ENCODE measurements at regions not wholly inside any gene's neighbourhood (a gene's known extent, or its start where the extent isn't known, plus 50 kb on each side); places are given as distances from the start of the nearest gene placed in this dataset.

DNA sequence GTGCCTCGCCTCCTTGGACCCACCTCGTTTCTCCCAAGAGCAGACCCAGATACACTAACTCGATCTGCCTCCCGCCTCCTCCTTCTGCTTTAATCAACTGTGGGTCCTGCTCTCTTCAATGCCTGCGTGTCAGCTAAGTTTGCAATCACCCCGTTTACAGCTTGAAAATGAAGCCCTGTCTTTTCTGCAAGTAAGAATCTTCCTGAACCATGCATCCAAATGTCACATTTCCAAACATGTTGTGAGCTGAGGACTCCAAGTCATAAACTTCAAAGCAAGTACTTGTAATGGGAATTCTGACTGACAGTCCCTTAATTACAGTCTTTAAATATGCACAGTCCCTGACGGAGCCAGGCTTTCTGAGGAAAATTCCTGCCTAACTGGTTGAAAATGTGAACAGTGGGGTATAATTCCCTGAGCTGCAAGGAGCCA is 154.9 kb upstream of the UQCRFS1 start:
- Mint-ChIP-seq H3K4me1 (no peaks in the 10 kb centered on the region), H3K9me3 (peaks cover 0 to 5% (median 0%) of the 10 kb centered on the region in 7 donors), H3K27ac (no peak overlapping the region), H3K4me3 (no peak overlapping the region), H3K27me3 (peaks cover 38% of the 10 kb centered on the region), H3K36me3 (no peaks in the 10 kb centered on the region)
- Histone ChIP-seq H3K36me3 (ENCODE audit: control insufficient read depth, insufficient read depth, low read length) (no peaks in the 10 kb centered on the region), H3K27me3 (ENCODE audit: control insufficient read depth, insufficient read depth, low read length) (no peaks in the 10 kb centered on the region), H3K9me3 (ENCODE audit: control insufficient read depth in 2 of 2, low read length in 2 of 2) (no peaks in the 10 kb centered on the region), H3K4me3 (ENCODE audit: low read depth, low read length) (no peak overlapping the region), H3K4me1 (ENCODE audit: control insufficient read depth, insufficient read depth, low read length, poor library complexity, severe bottlenecking) (no peaks in the 10 kb centered on the region), H3K27ac (ENCODE audit: insufficient read depth, low read length, poor library complexity, severe bottlenecking) (no peak overlapping the region)
- no peak for ATAC-seq (ENCODE audit: low read depth in 2 of 2)
- no peak for DNase-seq

- Histone ChIP-seq H3K27me3 (ENCODE audit: control insufficient read depth, insufficient read depth, low read length) (no peaks in the 10 kb centered on the region), H3K9me3 (ENCODE audit: control insufficient read depth in 2 of 2, low read length in 2 of 2) (no peaks in the 10 kb centered on the region), H3K36me3 (ENCODE audit: control insufficient read depth, insufficient read depth, low read length) (no peaks in the 10 kb centered on the region), H3K27ac (ENCODE audit: insufficient read depth, low read length, poor library complexity, severe bottlenecking) (no peak overlapping the region), H3K4me1 (ENCODE audit: control insufficient read depth, insufficient read depth, low read length, poor library complexity, severe bottlenecking) (no peaks in the 10 kb centered on the region), H3K4me3 (ENCODE audit: low read depth, low read length) (no peak overlapping the region)
- no peak overlapping the region for H3K27ac Mint-ChIP-seq
- no peak for DNase-seq
- peaks cover 23% of the 10 kb centered on the region for H3K27me3 Mint-ChIP-seq
- no peaks in the 10 kb centered on the region for H3K36me3 Mint-ChIP-seq
- no peak for ATAC-seq (ENCODE audit: low read depth in 2 of 2)
- peaks cover 0 to 4% (median 0%) of the 10 kb centered on the region in 7 donors for H3K9me3 Mint-ChIP-seq
- no peaks in the 10 kb centered on the region for H3K4me1 Mint-ChIP-seq
- no peak overlapping the region for H3K4me3 Mint-ChIP-seq
Measured at GRCh38 chr19:29370276-29370675, 155.5 kb upstream of the VSTM2B start.

DNA sequence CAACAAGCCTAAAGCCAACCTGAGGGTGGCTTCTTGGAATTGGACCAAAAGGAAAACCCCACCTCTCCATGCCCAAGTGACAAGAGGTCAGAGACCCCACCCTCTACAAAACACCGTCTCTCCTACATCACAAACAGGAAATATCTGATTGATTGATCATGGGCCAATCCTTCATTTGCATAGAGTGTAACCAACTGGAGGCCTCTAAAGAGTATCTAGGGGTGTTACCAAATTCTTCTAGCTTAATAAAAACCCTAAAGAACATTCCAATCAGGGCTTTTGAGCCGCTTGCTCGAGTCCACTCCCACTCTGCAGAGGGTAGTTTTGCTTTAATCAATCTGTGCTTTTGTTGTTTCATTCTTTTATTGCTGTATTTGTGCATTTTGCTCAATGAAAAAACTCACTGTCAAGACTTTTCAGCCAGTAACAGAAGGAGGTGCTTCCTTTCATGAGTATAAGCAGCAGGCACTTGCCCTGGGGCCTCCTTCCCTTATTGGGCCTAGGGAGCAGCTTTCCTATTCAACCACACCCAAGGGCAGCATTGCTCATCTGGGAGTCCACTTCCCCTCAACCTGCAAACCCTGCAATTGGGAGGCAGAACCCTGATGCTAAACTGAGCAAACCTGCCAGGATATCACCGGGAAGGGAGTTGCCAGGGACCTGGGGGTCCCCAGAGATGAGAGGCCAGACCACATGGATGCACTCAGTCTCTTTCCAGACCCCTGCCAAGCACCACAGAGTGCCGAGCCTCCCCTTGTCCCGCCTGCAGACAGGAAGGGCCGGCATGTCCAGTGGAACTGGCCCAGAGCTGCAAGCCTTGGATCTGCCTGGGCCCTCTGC is 154.3 kb upstream of the VSTM2B start:
- H3K27ac ChIP-seq (ENCODE audit: insufficient read depth, low read length, poor library complexity, severe bottlenecking): no peak overlapping the region
- H3K27me3 Mint-ChIP-seq: peaks cover 17% of the 10 kb centered on the region
- H3K9me3 Mint-ChIP-seq: peaks cover 0 to 1% (median 0%) of the 10 kb centered on the region in 7 donors

DNA sequence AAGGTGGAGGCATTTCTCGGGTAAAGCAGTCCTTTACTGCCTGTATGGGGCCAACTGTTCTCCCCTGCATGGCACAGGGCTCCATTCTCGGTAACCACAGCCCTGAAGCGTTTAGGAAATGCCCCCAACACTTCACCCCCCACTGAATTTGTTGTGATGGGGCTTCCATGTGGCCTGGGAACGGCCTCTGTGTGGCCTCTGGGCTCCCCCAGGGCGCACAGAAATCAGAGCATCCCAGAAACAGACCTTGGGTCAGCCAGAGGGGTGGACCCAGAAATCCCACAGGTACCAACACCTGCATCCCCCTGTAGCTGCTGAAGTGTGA is 153.7 kb upstream of the VSTM2B start:
- H3K4me3 Mint-ChIP-seq: no peak overlapping the region
- Histone ChIP-seq H3K4me1 (ENCODE audit: control insufficient read depth, insufficient read depth, low read length, poor library complexity, severe bottlenecking) (no peaks in the 10 kb centered on the region), H3K4me3 (ENCODE audit: low read depth, low read length) (no peak overlapping the region), H3K27me3 (ENCODE audit: control insufficient read depth, insufficient read depth, low read length) (no peaks in the 10 kb centered on the region), H3K9me3 (ENCODE audit: control insufficient read depth in 2 of 2, low read length in 2 of 2) (no peaks in the 10 kb centered on the region), H3K36me3 (ENCODE audit: control insufficient read depth, insufficient read depth, low read length) (no peaks in the 10 kb centered on the region), H3K27ac (ENCODE audit: insufficient read depth, low read length, poor library complexity, severe bottlenecking) (no peak overlapping the region)
- no peaks in the 10 kb centered on the region for H3K36me3 Mint-ChIP-seq
- H3K9me3 Mint-ChIP-seq: peaks cover 0 to 1% (median 0%) of the 10 kb centered on the region in 7 donors
- DNase-seq (no peak), ATAC-seq (ENCODE audit: low read depth in 2 of 2) (no peak)
- H3K4me1 Mint-ChIP-seq: no peaks in the 10 kb centered on the region
- peaks cover 17% of the 10 kb centered on the region for H3K27me3 Mint-ChIP-seq
- no peak overlapping the region for H3K27ac Mint-ChIP-seq

More for the DNA sequence above, 154.3 kb upstream of the VSTM2B start:
- peak overlapping the region in 1 of 4 donors; percentile 81 for H3K4me3 Mint-ChIP-seq
- H3K36me3 ChIP-seq (ENCODE audit: control insufficient read depth, insufficient read depth, low read length): no peaks in the 10 kb centered on the region
- ATAC-seq (ENCODE audit: low read depth in 2 of 2) (no peak), DNase-seq (no peak)
- H3K27me3 ChIP-seq (ENCODE audit: control insufficient read depth, insufficient read depth, low read length): no peaks in the 10 kb centered on the region
- no peaks in the 10 kb centered on the region for H3K36me3 Mint-ChIP-seq
- no peaks in the 10 kb centered on the region for H3K4me1 ChIP-seq (ENCODE audit: control insufficient read depth, insufficient read depth, low read length, poor library complexity, severe bottlenecking)
- no peaks in the 10 kb centered on the region for H3K4me1 Mint-ChIP-seq
- no peaks in the 10 kb centered on the region for H3K9me3 ChIP-seq (ENCODE audit: control insufficient read depth in 2 of 2, low read length in 2 of 2)
- no peak overlapping the region for H3K27ac Mint-ChIP-seq
- no peak overlapping the region for H3K4me3 ChIP-seq (ENCODE audit: low read depth, low read length)

DNA sequence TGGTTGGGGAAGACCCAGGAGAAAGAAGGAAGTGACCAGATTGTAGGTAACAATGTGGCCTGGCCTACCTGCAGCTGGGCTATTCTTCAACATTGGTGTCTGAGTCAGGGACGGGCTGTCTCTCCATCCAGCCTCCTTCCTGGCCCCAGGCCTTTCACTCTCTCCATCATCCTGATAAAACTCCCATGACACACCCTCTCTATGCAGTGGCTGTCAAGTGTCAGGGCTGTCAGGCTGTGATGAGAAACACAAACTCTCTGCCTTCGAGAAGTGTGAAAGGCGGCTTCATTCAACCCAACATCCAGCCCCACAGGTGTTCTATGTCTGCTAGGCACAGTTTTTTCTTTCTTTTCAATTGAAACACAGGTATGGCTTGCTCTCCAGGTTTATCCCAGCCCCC is 153.3 kb upstream of the VSTM2B start:
- H3K27ac Mint-ChIP-seq: no peak overlapping the region
- Histone ChIP-seq H3K27me3 (ENCODE audit: control insufficient read depth, insufficient read depth, low read length) (no peaks in the 10 kb centered on the region), H3K4me3 (ENCODE audit: low read depth, low read length) (no peak overlapping the region), H3K36me3 (ENCODE audit: control insufficient read depth, insufficient read depth, low read length) (no peaks in the 10 kb centered on the region), H3K27ac (ENCODE audit: insufficient read depth, low read length, poor library complexity, severe bottlenecking) (no peak overlapping the region), H3K9me3 (ENCODE audit: control insufficient read depth in 2 of 2, low read length in 2 of 2) (no peaks in the 10 kb centered on the region), H3K4me1 (ENCODE audit: control insufficient read depth, insufficient read depth, low read length, poor library complexity, severe bottlenecking) (no peaks in the 10 kb centered on the region)
- no peaks in the 10 kb centered on the region for H3K36me3 Mint-ChIP-seq
- H3K9me3 Mint-ChIP-seq: peaks cover 0 to 1% (median 0%) of the 10 kb centered on the region in 7 donors
- ATAC-seq (ENCODE audit: low read depth in 2 of 2): no peak
- H3K4me3 Mint-ChIP-seq: no peak overlapping the region
- H3K4me1 Mint-ChIP-seq: no peaks in the 10 kb centered on the region
- no peak for DNase-seq
- peaks cover 17% of the 10 kb centered on the region for H3K27me3 Mint-ChIP-seq

DNA sequence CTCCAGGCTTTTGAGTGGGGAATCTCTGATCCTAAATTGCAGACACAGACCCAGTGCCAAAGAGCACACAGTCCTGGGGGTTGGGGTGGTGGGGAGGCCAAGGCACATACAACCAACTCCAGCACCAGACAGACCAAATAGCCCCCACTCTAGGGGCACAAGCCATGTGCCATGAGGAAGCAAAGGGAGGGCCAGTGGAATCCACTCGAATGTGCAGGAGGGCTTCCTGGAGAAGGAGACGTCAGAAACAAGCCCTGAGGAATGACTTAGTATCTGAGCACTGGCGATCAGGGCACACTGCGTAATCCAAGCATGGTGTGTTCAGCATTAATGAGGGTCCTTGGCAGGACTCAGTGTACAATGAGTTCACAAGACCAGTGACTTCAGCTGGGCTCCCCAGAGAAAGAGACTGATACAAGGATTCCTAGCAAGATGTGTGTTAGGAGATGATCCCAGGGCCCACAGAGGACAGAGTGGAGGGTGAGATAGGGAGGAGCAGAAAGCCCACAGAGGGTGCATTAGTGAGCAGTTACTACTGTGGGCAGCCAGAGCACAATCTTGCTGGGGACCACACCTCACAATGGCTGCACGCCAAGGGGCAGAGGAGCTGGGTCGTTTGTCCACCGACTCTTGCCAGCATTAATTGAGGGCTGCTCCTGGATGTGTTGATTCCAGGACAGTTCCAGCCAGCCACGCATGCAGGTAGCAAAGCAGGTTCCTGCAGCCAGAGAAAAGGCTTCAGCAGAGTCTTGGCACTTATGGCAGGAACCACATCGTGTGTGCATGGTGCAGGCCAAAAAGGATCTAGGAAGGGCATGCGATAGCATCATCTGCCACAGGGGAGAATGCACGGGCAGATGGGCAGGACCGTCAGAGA is 152.6 kb upstream of the VSTM2B start:
- Histone ChIP-seq H3K27ac (ENCODE audit: insufficient read depth, low read length, poor library complexity, severe bottlenecking) (no peak overlapping the region), H3K9me3 (ENCODE audit: control insufficient read depth in 2 of 2, low read length in 2 of 2) (no peaks in the 10 kb centered on the region), H3K4me3 (ENCODE audit: low read depth, low read length) (no peak overlapping the region), H3K27me3 (ENCODE audit: control insufficient read depth, insufficient read depth, low read length) (no peaks in the 10 kb centered on the region), H3K36me3 (ENCODE audit: control insufficient read depth, insufficient read depth, low read length) (no peaks in the 10 kb centered on the region), H3K4me1 (ENCODE audit: control insufficient read depth, insufficient read depth, low read length, poor library complexity, severe bottlenecking) (no peaks in the 10 kb centered on the region)
- peaks cover 11% of the 10 kb centered on the region for H3K27me3 Mint-ChIP-seq
- DNase-seq: no peak
- no peaks in the 10 kb centered on the region for H3K4me1 Mint-ChIP-seq
- no peak for ATAC-seq (ENCODE audit: low read depth in 2 of 2)
- H3K27ac Mint-ChIP-seq: no peak overlapping the region
- H3K9me3 Mint-ChIP-seq: peaks cover 0 to 1% (median 0%) of the 10 kb centered on the region in 7 donors
- H3K36me3 Mint-ChIP-seq: no peaks in the 10 kb centered on the region
- no peak overlapping the region for H3K4me3 Mint-ChIP-seq

- no peaks in the 10 kb centered on the region for H3K4me1 Mint-ChIP-seq
- no peaks in the 10 kb centered on the region for H3K36me3 ChIP-seq (ENCODE audit: control insufficient read depth, insufficient read depth, low read length)
- H3K27me3 ChIP-seq (ENCODE audit: control insufficient read depth, insufficient read depth, low read length): no peaks in the 10 kb centered on the region
- no peak overlapping the region for H3K27ac Mint-ChIP-seq
- H3K36me3 Mint-ChIP-seq: no peaks in the 10 kb centered on the region
- H3K9me3 Mint-ChIP-seq: no peaks in the 10 kb centered on the region
- DNase-seq: no peak
- H3K4me1 ChIP-seq (ENCODE audit: control insufficient read depth, insufficient read depth, low read length, poor library complexity, severe bottlenecking): no peaks in the 10 kb centered on the region
- no peak overlapping the region for H3K4me3 Mint-ChIP-seq
- no peak overlapping the region for H3K4me3 ChIP-seq (ENCODE audit: low read depth, low read length)
- H3K9me3 ChIP-seq (ENCODE audit: control insufficient read depth in 2 of 2, low read length in 2 of 2): no peaks in the 10 kb centered on the region
- peaks cover 9% of the 10 kb centered on the region for H3K27me3 Mint-ChIP-seq
- H3K27ac ChIP-seq (ENCODE audit: insufficient read depth, low read length, poor library complexity, severe bottlenecking): no peak overlapping the region
- ATAC-seq (ENCODE audit: low read depth in 2 of 2): no peak
Measured at GRCh38 chr19:29375429-29376119, 150.2 kb upstream of the VSTM2B start.

Data from CD4-positive, CD25-positive, alpha-beta regulatory T cell (primary cell).